PC-3 (cell line): ENCODE measurements at regions not wholly inside any gene's neighbourhood (a gene's known extent, or its start where the extent isn't known, plus 50 kb on each side); places are given as distances from the start of the nearest gene placed in this dataset.

Experiments
- ATAC-seq: fragments of 200-7000 bp; cut with Tn5 transposase; 2 replicates; pipeline ENCODE4 v1.9.1; 2020; ENCODE audit warnings: mild to moderate bottlenecking, moderate library complexity
- BruUV-seq: library from RNA; stranded (reverse); fragments of 400-500 nt; replicated peaks from 2 replicates; lab custom pipeline; 2021; lab: Mats Ljungman, UMichigan
- CTCF ChIA-PET: fragments of 300-600 bp; sonication (Branson Sonifier 250); formaldehyde crosslinking; loops from one replicate; lab custom pipeline; 2022; ENCODE audit warnings: antibody characterized with exemption; lab: Charles Lee
- POLR2A ChIA-PET: fragments of 300-600 bp; sonication (Branson Sonifier 250); formaldehyde crosslinking; loops from one replicate; lab custom pipeline; 2022; ENCODE audit warnings: antibody characterized with exemption; ENCODE audit not compliant: unreplicated experiment; lab: Charles Lee
- DNase-seq: peaks from one replicate; pipeline ENCODE4 v3.0.0-alpha.2; 2015
- H2AFZ ChIP-seq: fragments of 300-600 bp; sonication (generic); 2 replicates; pipeline ENCODE4 v1.6.0; 2016; ENCODE audit warnings: antibody characterized with exemption, low read length
- H3F3A ChIP-seq: fragments of 300-600 bp; sonication (generic); one replicate; pipeline ENCODE4 v1.6.0; 2017; ENCODE audit warnings: antibody characterized with exemption, low read length, control low read depth, mild to moderate bottlenecking; ENCODE audit not compliant: unreplicated experiment
- H3K27ac ChIP-seq: fragments of 300-600 bp; sonication (generic); 2 replicates; pipeline ENCODE4 v1.5.1; 2016; ENCODE audit warnings: mild to moderate bottlenecking, low read length
- H3K27me3 ChIP-seq: fragments of 300-600 bp; sonication (generic); 2 replicates; pipeline ENCODE4 v1.6.1; 2016; ENCODE audit warnings: low read length, mixed read lengths
- H3K36me3 ChIP-seq: fragments of 300-600 bp; sonication (generic); 2 replicates; pipeline ENCODE4 v1.6.1; 2016; ENCODE audit warnings: low read depth, mixed run types, low read length, mixed read lengths
- H3K4me1 ChIP-seq: fragments of 300-600 bp; sonication (generic); 2 replicates; pipeline ENCODE4 v1.5.1; 2016; ENCODE audit warnings: low read length; ENCODE audit not compliant: insufficient read depth
- H3K4me2 ChIP-seq: fragments of 300-600 bp; sonication (generic); 2 replicates; pipeline ENCODE4 v1.6.0; 2016; ENCODE audit warnings: low read length
- H3K4me3 ChIP-seq: fragments of 300-600 bp; sonication (generic); 2 replicates; pipeline ENCODE4 v1.5.1; 2016; ENCODE audit warnings: mild to moderate bottlenecking, low read length, mixed read lengths
- H3K79me2 ChIP-seq: fragments of 300-600 bp; sonication (generic); 2 replicates; pipeline ENCODE4 v1.6.1; 2017; ENCODE audit warnings: low read length, mixed read lengths
- H3K9ac ChIP-seq: fragments of 300-600 bp; sonication (generic); 2 replicates; pipeline ENCODE4 v1.6.0; 2016; ENCODE audit warnings: mild to moderate bottlenecking, low read length
- H3K9me2 ChIP-seq: fragments of 300-600 bp; sonication (generic); replicated peaks from 2 replicates; pipeline ENCODE4 v1.6.1; 2016; ENCODE audit warnings: mixed run types, low read length, mixed read lengths
- H3K9me3 ChIP-seq: fragments of 300-600 bp; sonication (generic); 2 replicates; pipeline ENCODE4 v1.6.1; 2016; ENCODE audit warnings: low read length, mixed read lengths
- H4K20me1 ChIP-seq: fragments of 300-600 bp; sonication (generic); 2 replicates; pipeline ENCODE4 v1.6.1; 2016; ENCODE audit warnings: low read length, mixed read lengths
- CTCF ChIP-seq: fragments of 300-600 bp; sonication (generic); conservative IDR thresholded peaks from 2 replicates; pipeline ENCODE4 v1.5.1; 2017; ENCODE audit warnings: antibody characterized with exemption, low read depth, mild to moderate bottlenecking, low read length
- EZH2 ChIP-seq: fragments of 300-600 bp; sonication (generic); IDR thresholded peaks from one replicate; pipeline ENCODE4 v1.6.1; 2017; ENCODE audit warnings: antibody characterized with exemption, mild to moderate bottlenecking, low read length; ENCODE audit not compliant: unreplicated experiment
- EZH2phosphoT487 ChIP-seq: fragments of 300-600 bp; sonication (generic); IDR thresholded peaks from 2 replicates; pipeline ENCODE4 v1.6.1; 2018; ENCODE audit warnings: mild to moderate bottlenecking, antibody characterized with exemption, low read length, borderline replicate concordance
- intact Hi-C: fragments of 100-400 bp; cut with micrococcal nuclease; formaldehyde crosslinking; loops from 2 replicates; pipeline ENCODE4 v1.9.0; 2023

GRCh38 chr15:70345251-70346019 is 247.7 kb upstream of the TLE3 start:
- Histone ChIP-seq H2AFZ (no peak overlapping the region), H3K9me3 (no peaks in the 10 kb centered on the region), H3K9ac (no peak overlapping the region), H3K4me2 (no peak overlapping the region), H3K27me3 (peaks cover 10% of the 10 kb centered on the region), H3K4me1 (no peaks in the 10 kb centered on the region), H3K27ac (no peak overlapping the region), H3K79me2 (no peaks in the 10 kb centered on the region), H3K9me2 (no peaks in the 10 kb centered on the region), H3K36me3 (no peaks in the 10 kb centered on the region), H3K4me3 (no peak overlapping the region), H4K20me1 (no peaks in the 10 kb centered on the region), H3F3A (no peaks in the 10 kb centered on the region)
- POLR2A ChIA-PET = no interaction called here
- no peak for DNase-seq
- no peak for ATAC-seq
- CTCF ChIA-PET = no interaction called here
- no TSS peak for BruUV-seq
- intact Hi-C loops = no loop called here
- TF ChIP-seq EZH2 = no peak
- no peak for TF ChIP-seq EZH2phosphoT487
- TF ChIP-seq CTCF = no peak

- POLR2A ChIA-PET = no interaction called here
- H4K20me1 ChIP-seq = no peaks in the 10 kb centered on the region
- CTCF ChIA-PET = no interaction called here
- no peaks in the 10 kb centered on the region for H3F3A ChIP-seq
- no peaks in the 10 kb centered on the region for H3K79me2 ChIP-seq
- H3K4me1 ChIP-seq = no peaks in the 10 kb centered on the region
- no peaks in the 10 kb centered on the region for H3K9me2 ChIP-seq
- ATAC-seq (no peak), DNase-seq (no peak)
- intact Hi-C loops = no loop called here
- no peak overlapping the region for H3K4me2 ChIP-seq
- BruUV-seq = no TSS peak
- peaks cover 10% of the 10 kb centered on the region for H3K27me3 ChIP-seq
- no peak overlapping the region for H2AFZ ChIP-seq
- TF ChIP-seq EZH2phosphoT487 (no peak), EZH2 (no peak), CTCF (no peak)
- no peak overlapping the region for H3K4me3 ChIP-seq
- H3K9ac ChIP-seq = no peak overlapping the region
- no peak overlapping the region for H3K27ac ChIP-seq
- H3K36me3 ChIP-seq = no peaks in the 10 kb centered on the region
- H3K9me3 ChIP-seq = no peaks in the 10 kb centered on the region
Observed at GRCh38 chr15:70344666-70345065, 246.9 kb upstream of the TLE3 start.

- Histone ChIP-seq H3K27ac (no peak overlapping the region), H3K36me3 (no peaks in the 10 kb centered on the region), H3K4me3 (no peak overlapping the region), H3K4me1 (no peaks in the 10 kb centered on the region), H4K20me1 (no peaks in the 10 kb centered on the region), H3K9me2 (no peaks in the 10 kb centered on the region), H3K9me3 (no peaks in the 10 kb centered on the region), H2AFZ (no peak overlapping the region), H3K9ac (no peak overlapping the region), H3K4me2 (no peak overlapping the region), H3K79me2 (no peaks in the 10 kb centered on the region), H3K27me3 (peaks cover 10% of the 10 kb centered on the region), H3F3A (no peaks in the 10 kb centered on the region)
- TF ChIP-seq CTCF (no peak), EZH2 (no peak), EZH2phosphoT487 (no peak)
- DNase-seq (no peak), ATAC-seq (no peak)
- intact Hi-C loops = no loop called here
- BruUV-seq = no TSS peak
- ChIA-PET CTCF (no interaction called here), POLR2A (no interaction called here)
Observed at GRCh38 chr15:70343961-70344621, 246.4 kb upstream of the TLE3 start.
